Smooth muscle cell (in vitro differentiated cells): ENCODE measurements at regions not wholly inside any gene's neighbourhood (a gene's known extent, or its start where the extent isn't known, plus 50 kb on each side); places are given as distances from the start of the nearest gene placed in this dataset.
A peak's percentile ranks its signal among the peaks of the same experiment; 100 is the strongest.

Experiments
- DNase-seq: peaks from one replicate; lab custom pipeline; 2025; ENCODE audit not compliant: unreplicated experiment; lab: John Stamatoyannopoulos, UW
- H2AFZ ChIP-seq: fragments of 200-600 bp; sonication (generic); 2 replicates; pipeline ENCODE4 v1.6.0; 2016; ENCODE audit warnings: antibody characterized with exemption, low read depth, mild to moderate bottlenecking
- H3F3A ChIP-seq: fragments of 200-600 bp; sonication (generic); 2 replicates; pipeline ENCODE4 v1.6.0; 2017; ENCODE audit warnings: antibody characterized with exemption, low read depth
- H3K27ac ChIP-seq: fragments of 200-600 bp; sonication (generic); 2 replicates; pipeline ENCODE4 v1.5.1; 2016; ENCODE audit warnings: low read depth, mild to moderate bottlenecking
- H3K27me3 ChIP-seq: fragments of 200-600 bp; sonication (generic); 2 replicates; pipeline ENCODE4 v1.6.1; 2016; ENCODE audit warnings: low read depth, mild to moderate bottlenecking
- H3K36me3 ChIP-seq: fragments of 200-600 bp; sonication (generic); 2 replicates; pipeline ENCODE4 v1.5.1; 2016; ENCODE audit warnings: low read depth
- H3K4me1 ChIP-seq: fragments of 200-600 bp; sonication (generic); 2 replicates; pipeline ENCODE4 v1.5.1; 2016; ENCODE audit warnings: low read depth
- H3K4me2 ChIP-seq: fragments of 200-600 bp; sonication (generic); 2 replicates; pipeline ENCODE4 v1.6.0; 2016; ENCODE audit warnings: mild to moderate bottlenecking
- H3K4me3 ChIP-seq: fragments of 200-600 bp; sonication (generic); 2 replicates; pipeline ENCODE4 v1.5.1; 2016; ENCODE audit warnings: mild to moderate bottlenecking
- H3K79me2 ChIP-seq: fragments of 200-600 bp; sonication (generic); 2 replicates; pipeline ENCODE4 v1.6.0; 2016; ENCODE audit warnings: low read depth, mild to moderate bottlenecking
- H3K9ac ChIP-seq: fragments of 200-600 bp; sonication (generic); 2 replicates; pipeline ENCODE4 v1.6.0; 2016; ENCODE audit warnings: low read depth
- H3K9me3 ChIP-seq: fragments of 200-600 bp; sonication (generic); replicated peaks from 2 replicates; pipeline ENCODE4 v1.5.1; 2016; ENCODE audit warnings: low read depth
- H4K20me1 ChIP-seq: fragments of 200-600 bp; sonication (generic); 2 replicates; pipeline ENCODE4 v1.6.0; 2016; ENCODE audit warnings: low read depth
- WGBS: methylation state at CpG from one replicate; pipeline ENCODE4 v1.1.7; 2016; ENCODE audit warnings: low lambda C conversion rate; 5-methylcytosine and 5-hydroxymethylcytosine counted together
- TF ChIP-seq, protein P1 (sequence below): fragments of 200-600 bp; sonication (generic); IDR thresholded peaks from 2 replicates; pipeline ENCODE4 v1.5.1; 2017; ENCODE audit warnings: borderline replicate concordance, mild to moderate bottlenecking, antibody characterized with exemption; ENCODE audit not compliant: insufficient read depth, poor library complexity, severe bottlenecking

DNA sequence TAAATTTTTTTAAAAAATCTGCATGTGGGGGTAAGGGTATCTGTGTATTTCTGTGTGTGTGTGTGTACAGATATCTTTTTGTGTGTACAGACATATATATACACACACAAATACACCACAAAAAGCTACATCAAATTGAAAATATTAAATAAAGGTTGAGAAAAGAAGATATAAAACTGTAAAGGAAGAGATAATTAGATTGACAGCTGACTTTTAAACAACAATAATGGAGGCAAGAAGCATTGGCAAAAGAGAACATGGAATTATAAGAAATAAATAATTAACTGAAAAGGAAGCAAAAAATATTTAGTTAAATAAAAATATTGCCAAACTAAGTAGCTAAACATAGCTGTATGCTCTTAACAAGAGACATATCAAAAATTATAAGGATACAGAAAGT lies 291.4 kb downstream of the FSCB start:
- no peak overlapping the region for H3K27ac ChIP-seq
- H2AFZ ChIP-seq = no peak overlapping the region
- no peak for DNase-seq
- H3K79me2 ChIP-seq = no peaks in the 10 kb centered on the region
- no peak overlapping the region for H3K9ac ChIP-seq
- H3K4me2 ChIP-seq = no peak overlapping the region
- H3K4me3 ChIP-seq = no peak overlapping the region
- H4K20me1 ChIP-seq = no peaks in the 10 kb centered on the region
- H3K27me3 ChIP-seq = no peaks in the 10 kb centered on the region
- TF ChIP-seq, protein P1, sequence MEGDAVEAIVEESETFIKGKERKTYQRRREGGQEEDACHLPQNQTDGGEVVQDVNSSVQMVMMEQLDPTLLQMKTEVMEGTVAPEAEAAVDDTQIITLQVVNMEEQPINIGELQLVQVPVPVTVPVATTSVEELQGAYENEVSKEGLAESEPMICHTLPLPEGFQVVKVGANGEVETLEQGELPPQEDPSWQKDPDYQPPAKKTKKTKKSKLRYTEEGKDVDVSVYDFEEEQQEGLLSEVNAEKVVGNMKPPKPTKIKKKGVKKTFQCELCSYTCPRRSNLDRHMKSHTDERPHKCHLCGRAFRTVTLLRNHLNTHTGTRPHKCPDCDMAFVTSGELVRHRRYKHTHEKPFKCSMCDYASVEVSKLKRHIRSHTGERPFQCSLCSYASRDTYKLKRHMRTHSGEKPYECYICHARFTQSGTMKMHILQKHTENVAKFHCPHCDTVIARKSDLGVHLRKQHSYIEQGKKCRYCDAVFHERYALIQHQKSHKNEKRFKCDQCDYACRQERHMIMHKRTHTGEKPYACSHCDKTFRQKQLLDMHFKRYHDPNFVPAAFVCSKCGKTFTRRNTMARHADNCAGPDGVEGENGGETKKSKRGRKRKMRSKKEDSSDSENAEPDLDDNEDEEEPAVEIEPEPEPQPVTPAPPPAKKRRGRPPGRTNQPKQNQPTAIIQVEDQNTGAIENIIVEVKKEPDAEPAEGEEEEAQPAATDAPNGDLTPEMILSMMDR = no peak
- no peaks in the 10 kb centered on the region for H3K36me3 ChIP-seq
- no peaks in the 10 kb centered on the region for H3F3A ChIP-seq
- H3K4me1 ChIP-seq = no peaks in the 10 kb centered on the region
- H3K9me3 ChIP-seq = peaks cover 4% of the 10 kb centered on the region

DNA sequence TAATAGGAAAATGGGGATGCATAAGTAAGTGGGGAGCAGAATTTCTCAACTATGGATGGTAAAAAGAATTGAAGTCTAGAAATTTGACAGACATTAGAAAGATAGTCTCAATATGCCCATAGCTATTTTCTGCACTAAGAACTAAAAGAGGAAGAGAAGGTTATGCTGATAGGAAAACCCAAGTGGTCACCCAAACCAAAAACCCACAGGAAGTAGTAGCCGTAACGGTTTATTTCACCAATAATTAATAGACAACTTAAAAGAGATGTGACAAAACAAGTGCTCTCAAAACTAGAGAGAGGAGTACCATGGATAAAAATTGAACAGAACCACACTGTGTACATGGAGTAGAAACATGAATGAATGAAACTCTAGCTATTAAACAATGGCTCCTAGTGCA lies 295.4 kb downstream of the FSCB start:
- H3F3A ChIP-seq = no peaks in the 10 kb centered on the region
- DNase-seq = no peak
- H3K4me3 ChIP-seq = no peak overlapping the region
- H3K4me1 ChIP-seq = no peaks in the 10 kb centered on the region
- no peak overlapping the region for H3K9ac ChIP-seq
- H4K20me1 ChIP-seq = no peaks in the 10 kb centered on the region
- H3K9me3 ChIP-seq = no peaks in the 10 kb centered on the region
- no peaks in the 10 kb centered on the region for H3K36me3 ChIP-seq
- H3K79me2 ChIP-seq = no peaks in the 10 kb centered on the region
- H3K27me3 ChIP-seq = no peaks in the 10 kb centered on the region
- H2AFZ ChIP-seq = no peak overlapping the region
- no peak overlapping the region for H3K4me2 ChIP-seq
- no peak overlapping the region for H3K27ac ChIP-seq
- 97% methylated on average over 2 of the region's 2 CpGs for WGBS
- TF ChIP-seq, protein P1 = no peak

DNA sequence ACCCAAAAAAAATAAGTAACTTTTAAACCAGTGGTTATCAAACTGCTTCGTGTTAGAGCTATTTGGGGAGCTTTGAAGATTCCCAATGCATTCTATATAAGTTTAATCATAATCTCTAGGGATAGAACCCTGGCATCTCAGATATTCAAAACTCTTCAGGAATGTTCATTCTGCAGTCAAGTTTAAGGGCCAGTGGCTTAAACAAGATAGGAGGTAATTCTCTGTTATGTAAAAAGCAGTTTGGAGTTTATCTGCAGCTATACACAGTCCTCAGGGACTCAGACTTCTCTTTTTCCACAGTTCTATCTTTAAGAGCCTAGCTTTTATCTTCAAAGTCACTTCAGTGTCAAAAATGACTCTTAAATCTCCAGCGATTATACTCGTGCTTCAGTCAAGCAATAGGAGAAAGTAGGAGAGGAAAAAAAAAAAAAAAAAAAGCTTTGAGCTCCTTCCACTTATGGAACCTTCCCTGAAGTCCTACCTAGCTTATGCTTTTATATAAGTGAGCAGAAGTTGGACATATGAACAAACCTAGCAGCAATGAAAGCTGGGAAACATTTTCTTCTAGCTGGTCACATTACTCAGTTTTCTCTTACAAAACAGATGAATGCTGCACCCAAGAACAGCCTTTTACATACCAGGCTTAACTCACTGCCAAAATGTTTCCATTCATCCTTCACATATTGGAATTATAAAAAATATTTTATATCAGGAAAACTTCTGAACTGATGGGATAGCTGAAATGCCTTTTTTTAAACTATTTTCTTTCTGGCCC lies 302.8 kb downstream of the FSCB start:
- H3K9ac ChIP-seq = no peak overlapping the region
- H4K20me1 ChIP-seq = no peaks in the 10 kb centered on the region
- H3K27ac ChIP-seq = peak overlapping the region; percentile 59
- TF ChIP-seq, protein P1 = no peak
- H3K36me3 ChIP-seq = no peaks in the 10 kb centered on the region
- no peak overlapping the region for H2AFZ ChIP-seq
- no peaks in the 10 kb centered on the region for H3K79me2 ChIP-seq
- no peaks in the 10 kb centered on the region for H3K9me3 ChIP-seq
- peak overlapping the region; percentile 75 for H3K4me2 ChIP-seq
- H3K4me3 ChIP-seq = no peak overlapping the region
- H3K4me1 ChIP-seq = no peaks in the 10 kb centered on the region
- H3K27me3 ChIP-seq = no peaks in the 10 kb centered on the region
- H3F3A ChIP-seq = peaks cover 8% of the 10 kb centered on the region
- WGBS = 10% methylated on average over 3 of the region's 3 CpGs
- DNase-seq = no peak

DNA sequence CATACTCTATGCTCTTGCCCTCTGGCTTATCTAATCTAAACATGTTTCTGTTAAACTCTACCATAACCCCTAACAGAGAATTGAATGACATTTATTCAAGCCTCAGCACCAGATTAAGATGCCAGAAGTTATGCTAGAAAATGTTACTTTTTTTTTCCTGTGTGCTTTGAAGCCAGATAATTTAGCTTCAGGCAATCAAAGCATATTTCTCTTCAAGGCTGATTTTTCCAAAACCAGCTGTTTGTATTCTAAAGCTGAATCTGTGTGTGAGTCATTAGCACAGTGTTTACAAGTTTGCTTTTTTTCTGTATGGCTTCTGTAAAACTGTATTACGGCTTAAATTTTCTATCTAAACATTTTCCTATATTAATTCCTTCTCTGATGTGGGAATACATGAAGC lies 326.1 kb downstream of the FSCB start:
- Histone ChIP-seq H3K27ac (peak overlapping the region; percentile 24), H3K4me3 (no peak overlapping the region), H3K4me2 (peak overlapping the region; percentile 10), H2AFZ (no peak overlapping the region), H3K9ac (no peak overlapping the region), H4K20me1 (no peaks in the 10 kb centered on the region), H3F3A (peaks cover 5% of the 10 kb centered on the region), H3K79me2 (no peaks in the 10 kb centered on the region), H3K36me3 (peaks cover 5% of the 10 kb centered on the region), H3K27me3 (no peaks in the 10 kb centered on the region), H3K4me1 (no peaks in the 10 kb centered on the region), H3K9me3 (no peaks in the 10 kb centered on the region)
- WGBS = 24% methylated on average over 1 of the region's 1 CpG
- TF ChIP-seq, protein P1 = no peak
- no peak for DNase-seq
